ENCODE measurements at regions not wholly inside any gene's neighbourhood (a gene's known extent, or its start where the extent isn't known, plus 50 kb on each side); places are given as distances from the start of the nearest gene placed in this dataset.

DNA sequence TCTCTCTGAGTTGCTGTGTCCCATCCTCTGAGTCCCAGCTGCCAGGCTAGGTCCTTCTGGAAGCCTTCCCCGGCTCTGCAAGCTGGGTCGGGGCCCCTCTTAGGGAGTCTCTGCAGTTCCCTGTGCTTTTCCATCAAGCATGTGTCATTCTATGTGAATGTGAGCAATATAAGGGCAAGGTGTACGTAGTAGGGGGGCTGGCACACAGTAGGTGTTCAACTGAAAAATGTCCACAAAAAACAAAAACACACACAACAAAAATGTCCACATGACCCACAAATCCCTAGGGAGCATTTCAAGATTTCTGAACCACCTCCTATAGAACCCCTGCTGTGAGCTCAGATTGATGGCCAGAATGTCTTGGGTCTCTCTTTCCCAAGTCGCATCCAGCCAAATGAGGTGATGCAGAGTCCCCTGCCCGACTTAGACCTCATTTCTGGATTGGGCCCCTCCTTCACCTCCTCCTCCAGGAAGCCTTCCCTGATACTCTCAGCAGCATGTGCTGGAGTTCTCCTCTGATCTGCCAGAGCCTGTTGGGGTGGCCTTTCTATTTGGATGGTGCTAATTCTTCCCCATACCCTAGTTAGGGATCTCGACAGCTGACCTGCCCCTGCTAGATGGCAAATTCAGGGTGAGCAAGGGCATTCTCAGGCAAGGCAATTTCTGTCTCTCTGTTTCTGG, 196.1 kb upstream of the LHX5 start:
- Mint-ChIP-seq H3K27me3 (peaks cover 17% of the 10 kb centered on the region), H3K9me3 (ENCODE audit: low read depth) (no peaks in the 10 kb centered on the region), H3K27ac (no peak overlapping the region), H3K4me1 (no peaks in the 10 kb centered on the region), H3K4me3 (no peak overlapping the region), H3K36me3 (no peaks in the 10 kb centered on the region)
- ATAC-seq: no peak
- no peak for DNase-seq
- CTCF ChIA-PET: no interaction called here

DNA sequence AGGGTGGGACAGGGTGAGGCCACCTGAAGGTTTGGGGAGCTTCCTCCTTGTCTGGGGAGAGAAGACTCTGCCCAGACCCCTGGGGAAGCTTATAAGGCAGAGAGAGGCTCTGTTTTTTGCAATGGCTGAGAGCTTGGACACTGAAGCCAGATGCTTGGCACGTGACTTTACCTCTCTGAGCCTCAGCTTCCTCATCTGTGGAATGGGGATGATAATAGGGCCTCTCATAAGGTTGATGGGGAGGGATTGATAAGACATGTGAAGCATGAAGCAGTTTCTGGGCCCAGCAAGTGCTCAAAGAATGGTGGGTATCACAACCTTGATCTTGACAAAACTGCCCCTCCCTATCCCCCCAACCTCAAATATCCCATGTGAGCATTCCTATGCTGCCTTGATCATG, 195.4 kb upstream of the LHX5 start:
- no peaks in the 10 kb centered on the region for H3K9me3 Mint-ChIP-seq (ENCODE audit: low read depth)

DNA sequence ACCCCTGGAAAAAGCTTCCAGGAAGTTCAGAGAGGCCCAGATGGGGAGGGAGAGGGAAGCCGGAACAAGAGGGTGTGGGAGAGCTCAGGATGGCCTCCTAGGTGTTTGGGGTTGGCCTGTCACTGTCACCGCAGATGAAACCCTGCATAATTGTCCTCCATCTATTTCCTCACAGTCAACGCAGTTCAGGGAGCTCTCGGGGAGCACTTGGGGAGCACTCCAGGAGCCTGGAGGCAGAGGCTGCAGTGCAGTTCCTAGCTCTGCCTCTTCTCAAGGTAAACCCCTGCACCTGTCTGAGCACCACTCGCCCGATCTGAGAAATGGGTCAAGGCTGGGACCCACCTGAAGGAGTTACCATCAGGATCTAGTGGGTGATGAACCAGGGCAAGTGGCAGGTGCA, 194.6 kb upstream of the LHX5 start:
- ATAC-seq (no peak), DNase-seq (no peak)
- Mint-ChIP-seq H3K27ac (no peak overlapping the region), H3K4me3 (no peak overlapping the region), H3K27me3 (peaks cover 17% of the 10 kb centered on the region), H3K9me3 (ENCODE audit: low read depth) (no peaks in the 10 kb centered on the region), H3K36me3 (no peaks in the 10 kb centered on the region), H3K4me1 (no peaks in the 10 kb centered on the region)
- CTCF ChIA-PET: interaction anchor here (1.0 kb wide), 1 partner anchor 19 kb away, joined by 3 read pairs; no protein-coding TSS in a partner anchor

More for the DNA sequence above, 195.4 kb upstream of the LHX5 start:
- DNase-seq: no peak
- no peaks in the 10 kb centered on the region for H3K36me3 Mint-ChIP-seq
- CTCF ChIA-PET: interaction anchor here (1.0 kb wide), 1 partner anchor 19 kb away, joined by 3 read pairs; no protein-coding TSS in a partner anchor
- H3K4me1 Mint-ChIP-seq: no peaks in the 10 kb centered on the region
- no peak overlapping the region for H3K27ac Mint-ChIP-seq
- no peak overlapping the region for H3K4me3 Mint-ChIP-seq
- H3K27me3 Mint-ChIP-seq: peaks cover 17% of the 10 kb centered on the region
- ATAC-seq: no peak

DNA sequence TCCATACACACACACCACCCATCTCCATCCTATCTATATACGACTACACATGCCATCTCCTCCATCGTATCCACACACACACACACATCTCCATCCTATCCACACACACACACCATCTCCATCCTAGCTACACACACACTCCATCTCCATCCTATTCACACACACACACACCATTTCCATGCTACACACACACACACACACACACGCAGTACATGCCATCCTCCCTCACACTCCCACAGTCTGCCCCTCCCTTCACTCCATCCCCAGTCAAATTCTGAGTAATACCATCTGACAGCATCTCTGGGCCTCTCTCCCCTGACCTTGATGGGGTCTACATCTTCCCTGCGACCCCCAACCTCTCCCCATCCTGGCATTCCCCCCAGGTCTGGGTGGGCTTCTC, 193.8 kb upstream of the LHX5 start:
- H3K36me3 Mint-ChIP-seq: no peaks in the 10 kb centered on the region
- H3K4me1 Mint-ChIP-seq: no peaks in the 10 kb centered on the region
- peaks cover 17% of the 10 kb centered on the region for H3K27me3 Mint-ChIP-seq
- CTCF ChIA-PET: no interaction called here
- no peaks in the 10 kb centered on the region for H3K9me3 Mint-ChIP-seq (ENCODE audit: low read depth)
- no peak overlapping the region for H3K4me3 Mint-ChIP-seq
- no peak for DNase-seq
- ATAC-seq: no peak
- H3K27ac Mint-ChIP-seq: no peak overlapping the region

DNA sequence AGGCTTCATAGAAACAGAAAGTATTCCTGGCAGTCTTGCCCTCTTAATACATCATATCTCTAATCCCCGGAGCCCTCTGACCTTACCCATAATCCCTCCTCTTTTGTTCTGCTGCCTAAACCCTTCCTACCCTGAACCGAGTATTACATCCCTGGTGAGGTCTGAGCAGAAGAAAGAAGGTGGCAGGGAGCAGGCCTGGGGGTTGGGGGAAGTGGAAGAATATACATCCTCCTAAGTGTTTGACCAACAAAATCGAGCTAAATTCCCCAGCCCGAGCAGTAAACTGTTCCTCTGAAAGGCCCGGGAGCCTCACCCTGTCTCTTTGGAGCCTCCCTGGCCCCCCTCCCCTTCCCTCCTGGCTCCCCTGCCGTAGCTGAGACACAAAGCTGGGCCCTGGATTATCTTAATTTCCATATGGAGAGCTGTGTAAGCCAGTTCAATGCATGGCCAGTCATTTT, 192.6 kb upstream of the LHX5 start:
- Mint-ChIP-seq H3K9me3 (ENCODE audit: low read depth) (no peaks in the 10 kb centered on the region), H3K4me3 (no peak overlapping the region), H3K36me3 (no peaks in the 10 kb centered on the region), H3K4me1 (no peaks in the 10 kb centered on the region), H3K27ac (no peak overlapping the region), H3K27me3 (peaks cover 8% of the 10 kb centered on the region)
- CTCF ChIA-PET: no interaction called here
- DNase-seq: no peak
- ATAC-seq: no peak

DNA sequence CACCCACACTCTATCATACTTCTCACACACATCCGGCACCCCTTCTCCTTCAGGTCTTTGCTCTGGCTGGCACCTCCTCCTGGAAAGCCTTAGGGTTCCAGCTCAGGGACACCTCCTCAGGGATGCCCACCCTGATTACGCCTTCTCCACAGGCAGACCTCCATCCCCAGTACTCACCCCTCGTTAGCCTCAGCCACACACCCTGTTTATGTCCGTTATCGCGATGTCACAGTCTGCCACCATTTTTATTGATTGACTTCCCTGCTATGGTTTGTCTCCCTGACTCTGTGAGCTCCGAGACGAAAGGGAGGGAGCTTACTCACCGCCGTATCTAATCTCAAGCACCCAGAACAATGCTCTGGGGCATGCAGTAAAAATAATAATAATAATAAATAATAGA, 191.7 kb upstream of the LHX5 start:
- H3K9me3 Mint-ChIP-seq (ENCODE audit: low read depth): no peaks in the 10 kb centered on the region
- no peak overlapping the region for H3K4me3 Mint-ChIP-seq
- H3K4me1 Mint-ChIP-seq: no peaks in the 10 kb centered on the region
- H3K27ac Mint-ChIP-seq: no peak overlapping the region
- ATAC-seq: no peak
- no peaks in the 10 kb centered on the region for H3K36me3 Mint-ChIP-seq
- CTCF ChIA-PET: no interaction called here
- peaks cover 9% of the 10 kb centered on the region for H3K27me3 Mint-ChIP-seq
- no peak for DNase-seq

DNA sequence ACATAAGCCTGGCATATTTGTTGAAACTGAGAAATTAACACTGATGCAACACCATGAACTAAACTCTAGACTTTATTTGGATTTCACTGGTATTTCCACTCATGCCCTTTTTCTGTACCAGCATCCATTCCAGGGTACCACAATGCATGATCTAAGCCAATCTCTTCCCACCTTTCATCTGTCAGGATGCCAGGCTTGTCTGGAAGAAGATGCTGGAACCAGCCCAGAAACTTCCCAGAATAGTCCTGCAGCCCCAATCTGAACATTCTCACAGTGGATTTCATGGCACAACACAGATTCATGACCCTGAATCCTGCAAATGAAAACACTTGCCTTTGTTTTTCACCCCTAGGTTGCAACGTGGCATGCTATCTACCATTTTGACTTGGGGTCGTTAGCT, 189.3 kb upstream of the LHX5 start:
- ATAC-seq (no peak), DNase-seq (no peak)
- Mint-ChIP-seq H3K4me3 (no peak overlapping the region), H3K27me3 (peaks cover 3% of the 10 kb centered on the region), H3K27ac (no peak overlapping the region), H3K9me3 (ENCODE audit: low read depth) (no peaks in the 10 kb centered on the region), H3K36me3 (no peaks in the 10 kb centered on the region), H3K4me1 (no peaks in the 10 kb centered on the region)
- CTCF ChIA-PET: no interaction called here

DNA sequence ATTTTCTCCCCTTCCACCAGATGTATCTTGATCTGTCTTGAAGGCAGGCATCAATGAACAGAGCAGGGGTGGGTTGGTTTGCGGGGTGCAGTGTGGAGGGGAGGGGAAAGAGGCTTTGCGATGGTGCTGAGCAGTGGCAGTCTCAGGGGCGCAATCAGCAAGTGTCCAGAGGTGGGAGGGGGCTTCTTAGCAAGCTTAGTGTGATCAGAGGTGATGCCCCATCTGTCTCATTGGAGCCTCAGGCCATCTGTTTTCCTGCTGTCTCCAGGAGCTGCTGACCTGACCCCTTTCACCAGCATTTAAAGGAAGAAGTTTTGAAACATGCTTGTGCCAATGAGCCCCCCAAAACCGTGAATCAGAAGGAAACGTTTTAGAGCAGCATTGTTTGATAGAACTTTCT, 187.7 kb upstream of the LHX5 start:
- Mint-ChIP-seq H3K27ac (no peak overlapping the region), H3K27me3 (peaks cover 3% of the 10 kb centered on the region), H3K36me3 (no peaks in the 10 kb centered on the region), H3K9me3 (ENCODE audit: low read depth) (no peaks in the 10 kb centered on the region), H3K4me3 (no peak overlapping the region), H3K4me1 (no peaks in the 10 kb centered on the region)
- CTCF ChIA-PET: no interaction called here
- no peak for ATAC-seq
- no peak for DNase-seq

DNA sequence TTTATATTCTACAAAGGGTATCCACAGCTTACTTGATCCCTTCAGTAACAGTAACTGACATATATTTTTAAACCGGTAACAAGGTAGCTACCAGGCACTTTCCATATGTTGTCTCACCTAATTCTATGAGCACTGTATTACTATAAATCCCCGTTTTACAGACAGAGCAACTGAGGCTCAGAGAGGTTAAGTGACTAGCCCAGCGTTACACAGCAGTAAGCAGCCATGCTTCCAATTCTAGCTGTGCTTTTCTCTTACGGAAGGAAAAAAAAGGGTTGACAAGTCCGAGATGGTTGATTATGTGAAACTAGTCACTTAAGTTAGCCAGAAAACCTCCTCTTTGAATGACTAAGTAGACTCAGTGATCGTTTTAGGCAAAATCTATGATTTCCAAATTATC, 187.3 kb upstream of the LHX5 start:
- no peaks in the 10 kb centered on the region for H3K36me3 Mint-ChIP-seq
- no peak overlapping the region for H3K4me3 Mint-ChIP-seq
- H3K9me3 Mint-ChIP-seq (ENCODE audit: low read depth): no peaks in the 10 kb centered on the region
- no peak overlapping the region for H3K27ac Mint-ChIP-seq
- no peak for DNase-seq
- no peaks in the 10 kb centered on the region for H3K4me1 Mint-ChIP-seq
- H3K27me3 Mint-ChIP-seq: peaks cover 3% of the 10 kb centered on the region
- CTCF ChIA-PET: no interaction called here
- ATAC-seq: no peak

DNA sequence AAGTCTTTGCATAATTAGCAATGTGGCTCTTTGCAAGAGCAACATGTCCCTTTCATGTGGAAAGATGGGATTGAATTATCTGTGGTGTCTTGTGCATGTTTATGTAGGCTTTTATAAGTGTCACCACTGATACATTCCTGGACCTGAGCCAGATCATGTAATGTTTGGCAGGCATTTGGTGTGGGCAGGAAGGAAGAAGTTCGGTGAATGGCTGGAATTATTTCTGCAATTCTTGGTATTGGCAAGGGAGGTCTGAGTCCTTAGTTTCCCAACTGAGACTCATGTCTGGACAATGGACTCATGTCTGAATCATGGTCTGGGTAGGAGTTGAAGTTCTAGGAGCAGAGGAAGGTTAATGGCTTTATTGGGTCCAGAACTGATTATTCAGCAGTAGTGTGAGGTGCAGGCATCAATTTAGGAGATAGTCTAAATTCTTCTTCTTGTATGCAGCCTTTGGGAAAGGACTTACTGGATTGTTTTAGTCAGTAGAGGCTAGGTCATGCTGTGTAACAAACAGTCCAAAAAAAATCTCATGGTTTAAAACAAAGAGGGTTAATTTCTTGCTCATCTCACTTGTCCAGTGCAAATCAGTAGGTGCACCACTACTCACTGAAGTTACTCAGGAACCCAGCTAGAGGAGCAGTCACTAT, 186.5 kb upstream of the LHX5 start:
- no peaks in the 10 kb centered on the region for H3K36me3 Mint-ChIP-seq
- no peak overlapping the region for H3K27ac Mint-ChIP-seq
- H3K9me3 Mint-ChIP-seq (ENCODE audit: low read depth): no peaks in the 10 kb centered on the region
- DNase-seq: no peak
- ATAC-seq: no peak
- peaks cover 3% of the 10 kb centered on the region for H3K27me3 Mint-ChIP-seq
- no peaks in the 10 kb centered on the region for H3K4me1 Mint-ChIP-seq
- CTCF ChIA-PET: no interaction called here
- no peak overlapping the region for H3K4me3 Mint-ChIP-seq

DNA sequence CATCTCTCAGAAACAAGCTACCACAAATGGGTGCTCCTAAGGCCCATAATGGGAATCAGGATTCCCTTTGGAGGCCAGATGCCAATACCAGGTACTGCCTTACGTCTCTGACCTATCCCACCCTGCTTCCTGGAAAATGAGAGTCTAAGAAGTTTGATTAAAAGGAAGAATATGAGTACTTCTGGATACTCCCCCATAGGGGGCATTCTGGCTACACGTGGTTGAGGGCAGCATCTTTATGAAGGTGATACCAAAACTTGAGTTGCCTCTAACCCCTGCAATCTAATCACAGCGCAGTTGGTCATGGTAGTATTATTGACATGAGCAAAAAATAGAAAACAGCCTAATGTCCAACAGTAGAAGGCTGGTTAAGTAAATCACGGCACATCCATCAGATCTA, 184.2 kb upstream of the LHX5 start:
- Mint-ChIP-seq H3K27ac (no peak overlapping the region), H3K4me1 (no peaks in the 10 kb centered on the region), H3K4me3 (no peak overlapping the region), H3K27me3 (peaks cover 3% of the 10 kb centered on the region), H3K36me3 (no peaks in the 10 kb centered on the region), H3K9me3 (ENCODE audit: low read depth) (no peaks in the 10 kb centered on the region)
- CTCF ChIA-PET: no interaction called here
- ATAC-seq (no peak), DNase-seq (no peak)

DNA sequence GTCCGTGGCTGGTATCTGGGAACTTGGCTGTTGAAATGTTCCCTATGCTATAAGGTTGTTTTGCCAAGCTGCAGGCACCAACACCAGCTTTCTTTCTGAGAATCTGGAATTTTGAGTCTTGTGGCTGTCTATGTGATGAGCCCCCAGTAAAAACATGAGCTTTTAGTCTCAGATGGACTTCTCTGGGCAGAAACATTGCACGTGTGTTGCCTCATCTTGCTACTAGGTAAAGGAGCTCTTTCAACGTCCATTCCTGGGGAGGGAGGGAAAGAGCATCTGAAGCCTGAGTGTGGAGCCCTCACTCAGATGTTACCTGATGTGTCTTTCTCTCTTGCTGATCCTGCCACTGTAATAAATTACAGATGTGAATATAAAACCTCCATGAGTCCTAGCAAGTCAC, 183.8 kb upstream of the LHX5 start:
- no peak overlapping the region for H3K27ac Mint-ChIP-seq
- no peaks in the 10 kb centered on the region for H3K36me3 Mint-ChIP-seq
- no peaks in the 10 kb centered on the region for H3K9me3 Mint-ChIP-seq (ENCODE audit: low read depth)
- no peak for ATAC-seq
- H3K27me3 Mint-ChIP-seq: peaks cover 3% of the 10 kb centered on the region
- no peaks in the 10 kb centered on the region for H3K4me1 Mint-ChIP-seq
- no peak overlapping the region for H3K4me3 Mint-ChIP-seq
- no peak for DNase-seq
- CTCF ChIA-PET: no interaction called here

DNA sequence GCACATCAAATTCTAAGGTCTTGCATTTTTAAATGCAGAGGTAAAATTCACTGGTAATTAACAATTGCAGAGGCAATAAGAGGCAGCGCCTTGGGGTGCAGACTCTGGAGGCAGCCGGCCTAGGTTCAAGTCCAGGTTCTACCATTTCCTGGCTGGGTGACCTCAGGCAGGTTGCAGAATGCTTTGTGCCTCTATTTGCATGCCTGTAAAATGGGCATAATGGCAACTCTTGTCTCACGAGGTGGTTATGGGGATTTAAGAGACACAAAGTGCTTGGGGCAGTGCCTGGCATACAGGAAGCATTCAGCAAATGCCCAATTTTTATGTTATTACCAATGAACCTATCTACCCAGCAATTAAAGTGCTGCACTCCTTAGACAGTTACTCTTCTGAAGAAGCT, 180.0 kb upstream of the LHX5 start:
- Mint-ChIP-seq H3K4me1 (no peaks in the 10 kb centered on the region), H3K9me3 (ENCODE audit: low read depth) (no peaks in the 10 kb centered on the region), H3K27ac (no peak overlapping the region), H3K4me3 (no peak overlapping the region), H3K36me3 (no peaks in the 10 kb centered on the region), H3K27me3 (peaks cover 9% of the 10 kb centered on the region)
- no peak for DNase-seq
- ATAC-seq: no peak
- CTCF ChIA-PET: no interaction called here

DNA sequence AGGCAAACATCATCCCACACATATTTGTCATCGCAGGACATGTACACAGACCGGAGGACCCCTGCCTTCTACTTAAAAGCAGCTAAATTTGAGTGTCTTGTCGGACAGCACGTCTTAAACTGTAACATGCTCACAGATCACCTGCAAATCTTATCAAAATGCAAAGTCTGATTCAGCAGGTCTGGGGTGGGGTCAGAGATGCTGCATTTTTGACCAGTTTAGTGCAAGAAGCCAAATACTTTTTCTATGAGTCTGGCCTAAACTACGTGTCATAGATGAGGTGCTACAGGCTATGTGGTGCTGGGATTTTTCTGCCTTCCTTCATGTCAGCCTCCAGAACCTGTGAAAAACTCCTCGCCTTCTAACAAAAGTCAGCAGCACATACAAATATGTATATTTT, 178.8 kb upstream of the LHX5 start:
- Mint-ChIP-seq H3K27ac (no peak overlapping the region), H3K4me3 (no peak overlapping the region), H3K36me3 (no peaks in the 10 kb centered on the region), H3K9me3 (ENCODE audit: low read depth) (no peaks in the 10 kb centered on the region), H3K27me3 (peaks cover 9% of the 10 kb centered on the region), H3K4me1 (no peaks in the 10 kb centered on the region)
- CTCF ChIA-PET: no interaction called here
- ATAC-seq (no peak), DNase-seq (no peak)
